ENCODE measurements at regions not wholly inside any gene's neighbourhood (a gene's known extent, or its start where the extent isn't known, plus 50 kb on each side); places are given as distances from the start of the nearest gene placed in this dataset.

GRCh38 chr6:156633291-156633690, 143.9 kb upstream of the ARID1B start:
- TF ChIP-seq CTCF (IDR thresholded peaks at IDR 0.05) (no peak), POLR2AphosphoS5 (IDR thresholded peaks at IDR 0.05) (no peak), POLR2A (IDR thresholded peaks at IDR 0.05) (no peak)

Data from suprapubic skin (tissue), 4 donors.